IMR-90 (cell line): ENCODE measurements at regions not wholly inside any gene's neighbourhood (a gene's known extent, or its start where the extent isn't known, plus 50 kb on each side); places are given as distances from the start of the nearest gene placed in this dataset.

Experiments used
- ATAC-seq: fragments of 200-7000 bp; cut with Tn5 transposase; 2 replicates; pipeline ENCODE4 v1.9.1; 2020; ENCODE audit warnings: low read depth, mild to moderate bottlenecking, moderate library complexity
- BruUV-seq: library from RNA; stranded (reverse); fragments of 400-500 nt; replicated peaks from 2 replicates; lab custom pipeline; 2021; lab: Mats Ljungman, UMichigan
- CTCF ChIA-PET: fragments of 300-600 bp; formaldehyde crosslinking; extraction: SDS; loops from one replicate; lab custom pipeline; 2021; ENCODE audit warnings: antibody characterized with exemption; lab: Yijun Ruan, JAX
- POLR2A ChIA-PET: fragments of 300-600 bp; sonication (Branson Sonifier 250); formaldehyde crosslinking; loops from one replicate; lab custom pipeline; 2022; ENCODE audit warnings: antibody characterized with exemption; ENCODE audit not compliant: unreplicated experiment; lab: Charles Lee
- DNase-seq: peaks from one replicate; pipeline ENCODE4 v3.0.0; 2013
- H2AFZ ChIP-seq: replicated peaks from 2 replicates; pipeline ENCODE3; 2013; ENCODE audit warnings: low read length, mild to moderate bottlenecking; ENCODE audit not compliant: poor library complexity
- H2AK5ac ChIP-seq: 2 replicates; pipeline ENCODE4 v1.6.1; 2013; ENCODE audit warnings: low read depth, low read length, inconsistent platforms
- H2AK9ac ChIP-seq: replicated peaks from 2 replicates; pipeline ENCODE3; 2013; ENCODE audit warnings: mild to moderate bottlenecking, low read depth, low read length, moderate library complexity; ENCODE audit not compliant: poor library complexity
- H2BK120ac ChIP-seq: 2 replicates; pipeline ENCODE4 v1.6.1; 2013; ENCODE audit warnings: low read depth, low read length, inconsistent platforms
- H2BK15ac ChIP-seq: 3 replicates; pipeline ENCODE4 v1.6.1; 2013; ENCODE audit warnings: low read depth, low read length, inconsistent platforms
- H2BK20ac ChIP-seq: 2 replicates; pipeline ENCODE4 v1.6.1; 2013; ENCODE audit warnings: low read depth, mild to moderate bottlenecking, inconsistent platforms, low read length, moderate library complexity
- H2BK5ac ChIP-seq: 2 replicates; pipeline ENCODE4 v1.6.1; 2013; ENCODE audit warnings: mild to moderate bottlenecking, low read depth, low read length, inconsistent platforms; ENCODE audit not compliant: poor library complexity, severe bottlenecking
- H3K14ac ChIP-seq: replicated peaks from 2 replicates; pipeline ENCODE4 v1.6.1; 2013; ENCODE audit warnings: low read depth, low read length, inconsistent platforms
- H3K18ac ChIP-seq: 2 replicates; pipeline ENCODE4 v1.6.1; 2013; ENCODE audit warnings: low read depth, low read length, control low read depth
- H3K23ac ChIP-seq: 2 replicates; pipeline ENCODE4 v1.6.1; 2013; ENCODE audit warnings: low read depth, low read length, inconsistent platforms
- H3K27ac ChIP-seq: 2 replicates; pipeline ENCODE4 v1.5.1; 2013; ENCODE audit warnings: mild to moderate bottlenecking, control low read depth, low read length; ENCODE audit not compliant: insufficient read depth
- H3K27me3 ChIP-seq: 2 replicates; pipeline ENCODE4 v1.6.1; 2013; ENCODE audit warnings: low read length; ENCODE audit not compliant: control insufficient read depth, insufficient read depth
- H3K36me3 ChIP-seq: 2 replicates; pipeline ENCODE4 v1.6.1; 2013; ENCODE audit warnings: low read length, mixed read lengths; ENCODE audit not compliant: control insufficient read depth, insufficient read depth
- H3K4ac ChIP-seq: 2 replicates; pipeline ENCODE4 v1.6.1; 2013; ENCODE audit warnings: low read depth, low read length, inconsistent platforms
- H3K4me1 ChIP-seq: 2 replicates; pipeline ENCODE4 v1.6.1; 2013; ENCODE audit warnings: low read length, mixed read lengths; ENCODE audit not compliant: control insufficient read depth, insufficient read depth
- H3K4me2 ChIP-seq: 2 replicates; pipeline ENCODE4 v1.6.1; 2013; ENCODE audit warnings: low read depth, mild to moderate bottlenecking, control low read depth, low read length, moderate library complexity
- H3K4me3 ChIP-seq: 2 replicates; pipeline ENCODE4 v1.5.1; 2013; ENCODE audit warnings: low read depth, mild to moderate bottlenecking, control low read depth, low read length, moderate library complexity; ENCODE audit not compliant: insufficient read depth
- H3K56ac ChIP-seq: 2 replicates; pipeline ENCODE4 v1.6.1; 2013; ENCODE audit warnings: low read length, inconsistent platforms; ENCODE audit not compliant: insufficient read depth; ENCODE audit errors: extremely low read depth
- H3K79me1 ChIP-seq, 2 experiments: 2 replicates each; pipeline ENCODE4 v1.6.1; 2013; ENCODE audit warnings: low read length in 2 of 2, inconsistent platforms in 1 of 2, low read depth in 1 of 2
- H3K9ac ChIP-seq: 2 replicates; pipeline ENCODE4 v1.6.1; 2013; ENCODE audit warnings: low read depth, low read length, control low read depth
- H3K9me1 ChIP-seq: 2 replicates; pipeline ENCODE4 v1.6.1; 2013; ENCODE audit warnings: low read length, inconsistent platforms; ENCODE audit not compliant: insufficient read depth
- H3K9me3 ChIP-seq: 2 replicates; pipeline ENCODE4 v1.6.1; 2013; ENCODE audit warnings: low read length; ENCODE audit not compliant: control insufficient read depth, insufficient read depth
- H4K20me1 ChIP-seq: 2 replicates; pipeline ENCODE4 v1.6.1; 2013; ENCODE audit warnings: low read length, inconsistent platforms; ENCODE audit not compliant: insufficient read depth
- H4K5ac ChIP-seq: 2 replicates; pipeline ENCODE4 v1.6.1; 2013; ENCODE audit warnings: mild to moderate bottlenecking, low read depth, low read length, control low read depth
- H4K8ac ChIP-seq, 2 experiments: 2 replicates each; pipeline ENCODE4 v1.6.1; 2013; ENCODE audit warnings: low read depth in 2 of 2, low read length in 2 of 2, control low read depth in 1 of 2, inconsistent platforms in 1 of 2
- H4K91ac ChIP-seq: 2 replicates; pipeline ENCODE4 v1.6.1; 2013; ENCODE audit warnings: low read depth, low read length, inconsistent platforms; ENCODE audit not compliant: insufficient read depth
- BHLHE40 ChIP-seq: fragments of 150-350 bp; IDR thresholded peaks from 2 replicates; pipeline ENCODE4 v1.6.1; 2016; ENCODE audit warnings: mild to moderate bottlenecking, low read depth, low read length
- CEBPB ChIP-seq: IDR thresholded peaks from 2 replicates; pipeline ENCODE4 v1.6.1; 2012; ENCODE audit warnings: low read depth, low read length, improper control_type of control experiment
- CHD1 ChIP-seq: IDR thresholded peaks from 2 replicates; pipeline ENCODE4 v1.6.1; 2012; ENCODE audit warnings: low read depth, low read length, improper control_type of control experiment
- ELK1 ChIP-seq: fragments of 150-350 bp; IDR thresholded peaks from 2 replicates; pipeline ENCODE4 v1.6.1; 2016; ENCODE audit warnings: low read depth, mild to moderate bottlenecking, low read length, moderate library complexity, borderline replicate concordance
- FOS ChIP-seq: fragments of 150-350 bp; IDR thresholded peaks from 2 replicates; pipeline ENCODE4 v1.6.1; 2016; ENCODE audit warnings: low read depth, low read length
- MAFK ChIP-seq: IDR thresholded peaks from 2 replicates; pipeline ENCODE4 v1.6.1; 2012; ENCODE audit warnings: low read depth, low read length, improper control_type of control experiment
- MAZ ChIP-seq: IDR thresholded peaks from 2 replicates; pipeline ENCODE4 v1.6.1; 2012; ENCODE audit warnings: low read depth, mild to moderate bottlenecking, low read length, improper control_type of control experiment, moderate library complexity, borderline replicate concordance
- MXI1 ChIP-seq: IDR thresholded peaks from 2 replicates; pipeline ENCODE4 v1.6.1; 2012; ENCODE audit warnings: low read depth, mild to moderate bottlenecking, low read length, moderate library complexity, borderline replicate concordance
- NFE2L2 ChIP-seq: fragments of 150-350 bp; IDR thresholded peaks from 2 replicates; pipeline ENCODE4 v1.6.1; 2016; ENCODE audit warnings: low read depth, mild to moderate bottlenecking, low read length
- POLR2A ChIP-seq: IDR thresholded peaks from 2 replicates; pipeline ENCODE4 v1.6.1; 2012; ENCODE audit warnings: mild to moderate bottlenecking, low read depth, low read length
- RAD21 ChIP-seq: IDR thresholded peaks from 2 replicates; pipeline ENCODE4 v1.6.1; 2012; ENCODE audit warnings: low read length, improper control_type of control experiment
- RCOR1 ChIP-seq: IDR thresholded peaks from 2 replicates; pipeline ENCODE4 v1.6.1; 2012; ENCODE audit warnings: mild to moderate bottlenecking, low read length, improper control_type of control experiment; ENCODE audit not compliant: insufficient replicate concordance
- RFX5 ChIP-seq: IDR thresholded peaks from 2 replicates; pipeline ENCODE4 v1.8.0; 2012; ENCODE audit warnings: low read depth, mild to moderate bottlenecking, low read length, moderate library complexity
- SMC3 ChIP-seq: fragments of 150-350 bp; IDR thresholded peaks from 2 replicates; pipeline ENCODE4 v1.6.1; 2016; ENCODE audit warnings: low read depth, mild to moderate bottlenecking, antibody characterized with exemption, low read length, moderate library complexity
- USF2 ChIP-seq: fragments of 150-350 bp; IDR thresholded peaks from 2 replicates; pipeline ENCODE4 v1.6.1; 2017; ENCODE audit warnings: mild to moderate bottlenecking, antibody characterized with exemption, low read length, low read depth
- WGBS, 2 experiments: methylation state at CpG; one replicate each; pipeline versions ENCODE4 v1.1.5 to v1.1.7; 2013; ENCODE audit warnings: missing lambda C conversion rate in 2 of 2; ENCODE audit not compliant: insufficient read length in 1 of 2; ENCODE audit errors: extremely low coverage in 2 of 2; 5-methylcytosine and 5-hydroxymethylcytosine counted together
- dilution Hi-C: fragments of 300-500 bp; cut with HindIII; formaldehyde crosslinking; loops from one replicate; pipeline ENCODE4 v1.14.3; 2018; ENCODE audit warnings: low sequenced_read_pairs; ENCODE audit not compliant: unreplicated experiment
- in situ Hi-C: fragments of 300-500 bp; cut with MboI; formaldehyde crosslinking; loops from 3 replicates; pipeline ENCODE4 v1.14.3; 2019; ENCODE audit warnings: low sequenced_read_pairs, inconsistent platforms, mixed read lengths
- intact Hi-C: fragments of 100-400 bp; cut with micrococcal nuclease; formaldehyde crosslinking; loops from 2 replicates; pipeline ENCODE4 v1.10.0; 2022
- TF ChIP-seq, protein P1 (sequence below): conservative IDR thresholded peaks from 2 replicates; pipeline ENCODE4 v1.5.1; 2012; ENCODE audit warnings: mild to moderate bottlenecking, low read depth, low read length, improper control_type of control experiment

DNA sequence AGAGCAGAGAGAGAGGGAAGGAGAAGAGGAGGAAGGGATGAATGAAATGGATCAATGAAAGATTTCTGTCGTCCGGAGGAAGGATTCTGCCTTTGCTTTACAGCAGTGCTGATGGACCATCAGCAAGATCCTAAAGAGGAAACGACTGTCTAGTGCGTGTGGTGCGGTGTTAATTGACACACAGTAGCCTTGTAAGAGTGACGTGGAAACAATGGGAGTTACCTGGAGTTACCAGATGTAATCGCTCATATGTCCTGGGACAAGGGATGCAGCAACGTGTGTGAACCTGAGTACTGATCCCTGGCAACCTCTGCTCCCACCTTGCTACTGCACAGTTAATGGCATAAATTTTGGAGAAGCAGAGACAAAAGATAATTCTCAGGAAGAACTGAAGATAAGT lies 62.6 kb upstream of the TPRG1 start:
- no peak for ATAC-seq
- no peak overlapping the region for H3K4me2 ChIP-seq
- ChIA-PET CTCF (no interaction called here), POLR2A (no interaction called here)
- no peak overlapping the region for H4K5ac ChIP-seq
- H4K20me1 ChIP-seq = no peaks in the 10 kb centered on the region
- no peak overlapping the region for H2AK5ac ChIP-seq
- no peak for DNase-seq
- no peak overlapping the region for H3K14ac ChIP-seq
- no peak overlapping the region for H3K9ac ChIP-seq
- H3K56ac ChIP-seq = no peak overlapping the region
- H3K4me3 ChIP-seq = no peak overlapping the region
- no peak overlapping the region for H3K18ac ChIP-seq
- BruUV-seq = no TSS peak
- H3K23ac ChIP-seq = no peak overlapping the region
- intact Hi-C loops (no loop called here), in situ Hi-C loops (no loop called here), dilution Hi-C loops (no loop called here)
- no peak overlapping the region for H3K4ac ChIP-seq
- no peak overlapping the region for H2BK120ac ChIP-seq
- H2AK9ac ChIP-seq = no peak overlapping the region
- H2AFZ ChIP-seq = no peak overlapping the region
- no peaks in the 10 kb centered on the region for H3K4me1 ChIP-seq
- H3K9me1 ChIP-seq = no peaks in the 10 kb centered on the region
- no peaks in the 10 kb centered on the region for H3K36me3 ChIP-seq
- no peak overlapping the region for H3K27ac ChIP-seq
- H2BK20ac ChIP-seq = no peak overlapping the region
- no peaks in the 10 kb centered on the region for H3K79me1 ChIP-seq
- no peak for TF ChIP-seq CHD1
- TF ChIP-seq USF2 = no peak
- no peak for TF ChIP-seq SMC3
- TF ChIP-seq, protein P1, sequence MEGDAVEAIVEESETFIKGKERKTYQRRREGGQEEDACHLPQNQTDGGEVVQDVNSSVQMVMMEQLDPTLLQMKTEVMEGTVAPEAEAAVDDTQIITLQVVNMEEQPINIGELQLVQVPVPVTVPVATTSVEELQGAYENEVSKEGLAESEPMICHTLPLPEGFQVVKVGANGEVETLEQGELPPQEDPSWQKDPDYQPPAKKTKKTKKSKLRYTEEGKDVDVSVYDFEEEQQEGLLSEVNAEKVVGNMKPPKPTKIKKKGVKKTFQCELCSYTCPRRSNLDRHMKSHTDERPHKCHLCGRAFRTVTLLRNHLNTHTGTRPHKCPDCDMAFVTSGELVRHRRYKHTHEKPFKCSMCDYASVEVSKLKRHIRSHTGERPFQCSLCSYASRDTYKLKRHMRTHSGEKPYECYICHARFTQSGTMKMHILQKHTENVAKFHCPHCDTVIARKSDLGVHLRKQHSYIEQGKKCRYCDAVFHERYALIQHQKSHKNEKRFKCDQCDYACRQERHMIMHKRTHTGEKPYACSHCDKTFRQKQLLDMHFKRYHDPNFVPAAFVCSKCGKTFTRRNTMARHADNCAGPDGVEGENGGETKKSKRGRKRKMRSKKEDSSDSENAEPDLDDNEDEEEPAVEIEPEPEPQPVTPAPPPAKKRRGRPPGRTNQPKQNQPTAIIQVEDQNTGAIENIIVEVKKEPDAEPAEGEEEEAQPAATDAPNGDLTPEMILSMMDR = no peak
- TF ChIP-seq MXI1 = no peak
- no peak for TF ChIP-seq CEBPB
- no peak for TF ChIP-seq ELK1
- no peak for TF ChIP-seq MAZ
- no peak for TF ChIP-seq RCOR1
- no peak for TF ChIP-seq FOS
- no peak for TF ChIP-seq RAD21
- TF ChIP-seq RFX5 = no peak
- no peak for TF ChIP-seq NFE2L2
- TF ChIP-seq BHLHE40 = no peak
- no peak for TF ChIP-seq MAFK
- TF ChIP-seq POLR2A = no peak
- H4K8ac ChIP-seq = no peak overlapping the region
- no CpG with 5 or more reads among the region's 8 CpGs for WGBS, 2 experiments
- no peak overlapping the region for H4K91ac ChIP-seq
- no peak overlapping the region for H2BK15ac ChIP-seq
- no peaks in the 10 kb centered on the region for H3K9me3 ChIP-seq
- no peak overlapping the region for H2BK5ac ChIP-seq
- H3K27me3 ChIP-seq = peaks cover 6% of the 10 kb centered on the region
